GM12872 (cell line): ENCODE measurements at regions not wholly inside any gene's neighbourhood (a gene's known extent, or its start where the extent isn't known, plus 50 kb on each side); places are given as distances from the start of the nearest gene placed in this dataset.

ENCODE experiments used
- CTCF ChIP-seq: IDR thresholded peaks from 3 replicates; pipeline ENCODE4 v1.5.1; 2011; ENCODE audit warnings: low read depth, mild to moderate bottlenecking, low read length, moderate library complexity; ENCODE audit not compliant: insufficient read depth

- no peak for TF ChIP-seq CTCF
Measured at GRCh38 chr9:1455766-1456165, 405.6 kb downstream of the DMRT2 start.

GRCh38 chr9:1456301-1457024 lies 406.3 kb downstream of the DMRT2 start:
- no peak for TF ChIP-seq CTCF

GRCh38 chr9:1457460-1457859 lies 407.3 kb downstream of the DMRT2 start:
- no peak for TF ChIP-seq CTCF

GRCh38 chr9:1458503-1458902 lies 408.3 kb downstream of the DMRT2 start:
- TF ChIP-seq CTCF, result no peak

- peak; percentile 86 for TF ChIP-seq CTCF
Measured at GRCh38 chr9:1460143-1460769, 410.1 kb downstream of the DMRT2 start.

GRCh38 chr9:1461812-1462211 lies 411.7 kb downstream of the DMRT2 start:
- no peak for TF ChIP-seq CTCF

- TF ChIP-seq CTCF, result no peak
Measured at GRCh38 chr9:1462626-1463308, 412.6 kb downstream of the DMRT2 start.
